T-helper 1 cell (primary cell): ENCODE measurements at regions not wholly inside any gene's neighbourhood (a gene's known extent, or its start where the extent isn't known, plus 50 kb on each side); places are given as distances from the start of the nearest gene placed in this dataset.
"Not testable (repeated sequence)": the region's sequence is repeated elsewhere in the genome, so short reads cannot be mapped to it uniquely, and the experiment has no call there.

Experiments
- DNase-seq, 5 donors: peaks; one replicate each; pipeline ENCODE4 v3.0.0-alpha.2; 2012 to 2020

GRCh38 chr13:72585254-72585653, 142.2 kb downstream of the MZT1 start:
- no peak for DNase-seq

GRCh38 chr13:72571191-72571590, 156.2 kb downstream of the MZT1 start:
- DNase-seq, result no peak

- DNase-seq, result no peak
Measured at GRCh38 chr13:72570019-72570418, 157.4 kb downstream of the MZT1 start.

DNA sequence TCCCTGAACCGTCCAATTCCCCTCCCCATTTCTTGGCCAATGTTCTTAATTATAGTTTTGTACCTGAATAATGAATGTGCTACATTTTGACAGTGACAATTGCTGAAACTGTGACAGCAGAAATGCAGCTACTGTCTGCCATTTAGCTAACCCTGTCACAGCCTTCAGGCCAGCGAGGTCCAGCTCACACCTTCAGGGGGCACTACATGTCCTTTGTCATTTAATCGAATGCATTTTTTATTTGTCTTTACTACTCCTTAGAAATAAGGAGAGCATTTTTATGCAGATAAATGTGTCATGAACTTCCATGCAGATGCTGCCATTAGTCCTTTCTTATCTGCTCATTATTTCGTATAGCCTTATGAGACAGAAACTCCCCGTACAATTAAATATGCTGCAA, 159.9 kb downstream of the MZT1 start:
- no peak for DNase-seq

GRCh38 chr13:72566526-72566925, 160.9 kb downstream of the MZT1 start:
- no peak for DNase-seq

DNA sequence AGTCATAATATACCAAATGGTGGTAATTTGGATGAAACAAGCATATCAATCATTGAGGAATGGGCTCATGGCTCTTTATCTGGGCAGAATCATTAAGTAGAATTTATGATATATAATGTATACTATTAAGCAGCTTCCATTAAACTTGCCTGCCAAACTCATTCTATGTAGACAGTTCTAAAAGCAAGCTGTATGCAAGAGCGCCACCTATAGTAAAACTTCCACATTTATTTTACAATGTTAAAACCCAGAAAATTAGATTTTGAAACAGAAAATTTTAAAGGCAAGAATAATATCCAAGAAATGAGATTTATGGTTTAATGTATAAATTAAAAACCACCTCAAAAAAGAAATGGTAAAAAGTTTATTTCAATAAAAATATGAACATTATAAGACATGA, 161.5 kb downstream of the MZT1 start:
- DNase-seq, result no peak

GRCh38 chr13:72562686-72563085, 164.7 kb downstream of the MZT1 start:
- no peak for DNase-seq

GRCh38 chr13:72561791-72562190, 165.6 kb downstream of the MZT1 start:
- no peak for DNase-seq

DNA sequence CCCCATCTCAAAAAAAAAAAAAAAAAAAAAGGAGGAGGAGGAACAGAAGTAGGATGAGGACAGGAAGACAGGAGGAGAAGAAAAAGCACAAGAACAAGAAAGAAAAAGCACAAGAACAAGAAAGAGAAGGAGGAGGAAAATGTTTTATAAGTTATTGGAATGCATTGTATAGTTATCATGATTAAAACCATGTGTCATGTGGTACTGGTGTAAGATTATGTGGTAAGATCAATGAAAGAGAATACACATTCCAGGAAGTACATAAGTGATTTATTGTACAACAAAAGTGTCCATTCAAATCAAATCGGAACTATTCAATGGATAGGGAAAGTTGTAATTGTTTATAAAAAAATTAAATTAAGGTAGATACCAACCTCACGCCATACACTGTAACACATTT, 167.7 kb downstream of the MZT1 start:
- DNase-seq, result no peak

DNA sequence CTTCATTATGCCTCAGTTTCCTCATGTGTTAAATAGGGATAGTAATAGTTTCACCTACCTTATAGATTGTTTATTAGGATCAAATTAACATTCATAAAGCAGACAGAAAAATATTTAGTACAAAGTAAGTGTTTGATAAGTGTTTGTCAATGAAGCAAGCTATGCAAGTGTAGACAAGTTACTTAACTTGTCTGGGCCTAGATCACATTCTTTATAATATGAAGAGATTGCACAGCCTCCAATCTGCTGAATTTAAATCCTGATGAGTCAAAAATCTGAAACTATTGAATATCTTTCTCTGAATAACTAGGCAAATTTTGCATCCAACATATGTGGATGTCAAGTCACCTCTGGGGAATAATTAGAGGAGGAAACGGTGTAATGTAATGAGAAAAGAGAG, 170.5 kb downstream of the MZT1 start:
- DNase-seq, result no peak

DNA sequence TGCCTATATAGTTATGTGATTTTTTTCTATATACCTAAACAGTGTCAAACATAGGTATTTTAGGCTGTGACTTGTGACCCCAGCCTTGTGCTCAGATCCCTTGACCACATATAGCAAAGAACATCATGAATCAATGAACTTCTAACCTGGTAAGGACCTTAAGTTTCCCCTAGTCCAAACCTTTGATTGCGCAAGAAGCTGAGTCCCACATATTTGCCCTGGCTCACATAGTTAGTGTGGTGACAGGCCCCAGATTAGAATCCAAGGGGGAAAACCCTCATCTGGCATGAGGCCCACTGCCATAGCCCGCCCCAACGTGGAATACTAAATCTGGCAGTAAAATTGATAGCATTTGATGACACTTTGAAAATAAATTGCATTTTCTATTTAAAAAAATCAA, 171.8 kb downstream of the MZT1 start:
- DNase-seq, result no peak

DNA sequence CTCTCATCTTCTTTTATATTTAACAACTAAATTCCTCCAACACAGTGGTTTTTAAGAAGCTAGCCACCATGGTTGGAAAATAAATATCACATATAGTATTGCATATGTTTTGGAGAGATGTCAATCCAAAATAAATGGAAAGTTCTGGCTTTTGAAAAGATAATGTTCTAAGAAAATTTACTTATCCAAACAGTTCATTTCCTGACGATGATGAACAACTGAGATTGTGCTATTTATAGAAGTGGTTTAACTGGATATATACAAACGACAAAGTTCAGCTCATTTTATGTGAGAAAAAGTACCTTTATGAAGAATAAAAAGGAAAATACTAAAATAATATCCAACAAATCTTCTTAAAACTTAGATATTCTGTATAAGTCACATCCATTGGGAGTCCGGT, 174.7 kb downstream of the MZT1 start:
- no peak for DNase-seq

GRCh38 chr13:72545895-72546294, 181.5 kb downstream of the MZT1 start:
- DNase-seq, result not testable (repeated sequence)

DNA sequence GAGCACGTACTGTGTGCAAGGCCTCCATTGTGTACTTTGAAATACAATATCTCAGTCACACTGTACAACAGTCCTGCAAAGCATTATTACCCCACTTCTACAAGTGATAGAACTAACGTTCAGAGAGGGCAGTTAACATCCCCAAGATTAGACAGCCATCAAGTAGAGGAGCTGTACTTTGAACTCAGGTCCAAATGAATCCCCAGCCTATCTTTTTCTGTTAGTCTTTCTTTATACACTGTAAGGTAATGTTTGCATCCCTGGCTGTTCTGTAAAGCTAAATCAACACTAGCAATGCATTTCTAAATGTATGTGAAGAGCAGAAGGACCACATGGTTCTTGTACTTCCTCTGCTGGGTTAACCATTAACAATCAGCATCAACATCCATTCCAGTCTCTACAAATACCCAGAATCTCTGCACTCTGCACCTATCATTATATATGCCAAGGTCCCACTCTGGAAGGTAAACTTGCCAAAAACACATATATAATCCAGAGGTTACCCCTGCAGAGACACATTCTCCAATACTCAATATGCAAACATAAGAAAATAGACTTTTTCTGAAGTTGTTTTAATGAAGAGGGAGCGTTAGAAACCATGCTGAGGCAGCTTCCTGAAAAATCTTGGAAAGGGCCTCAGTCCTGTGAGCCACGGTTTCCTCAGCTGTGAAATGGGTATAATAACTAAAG, 182.3 kb downstream of the MZT1 start:
- DNase-seq, result no peak

DNA sequence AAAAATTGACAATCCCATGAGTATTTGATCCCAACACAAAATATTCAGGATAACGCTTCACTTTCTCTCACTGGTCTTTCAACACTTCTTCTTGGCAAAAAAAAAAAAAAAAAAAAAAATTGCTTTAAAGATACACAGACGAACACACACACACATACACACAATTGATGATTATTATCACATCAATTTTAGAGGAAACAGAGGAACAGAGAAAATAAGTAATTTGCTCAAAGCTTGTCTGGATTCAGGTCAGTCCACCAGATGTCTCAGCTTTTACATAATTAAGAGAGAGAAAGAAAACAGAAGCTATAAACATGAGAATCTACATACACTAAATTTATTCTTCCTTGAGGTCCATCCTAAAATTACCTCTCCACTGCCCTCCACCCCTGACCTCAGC, 183.4 kb downstream of the MZT1 start:
- DNase-seq, result no peak

- DNase-seq, result no peak
Measured at GRCh38 chr13:72542241-72542640, 185.2 kb downstream of the MZT1 start.

- DNase-seq, result no peak
Measured at GRCh38 chr13:72541674-72542073, 185.8 kb downstream of the MZT1 start.

DNA sequence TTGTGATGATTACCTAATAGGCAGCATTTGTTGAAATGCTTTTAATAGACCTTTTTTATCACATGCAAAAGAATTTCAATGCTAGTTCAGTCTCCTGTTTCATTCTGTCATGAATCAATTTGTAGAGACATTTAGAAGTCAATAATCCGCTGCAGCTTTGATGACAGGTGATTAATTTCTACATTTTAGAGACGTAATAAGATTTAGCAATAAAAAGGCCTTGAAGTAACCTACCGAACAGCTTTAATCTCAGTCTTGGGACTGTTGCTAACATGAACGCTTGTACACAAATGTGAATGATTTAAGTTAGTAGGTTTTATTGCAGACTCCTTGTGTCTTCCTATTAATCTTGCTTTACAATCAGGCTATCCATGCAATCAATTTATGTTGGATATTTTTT, 186.5 kb downstream of the MZT1 start:
- DNase-seq, result no peak

- no peak for DNase-seq
Measured at GRCh38 chr13:72539925-72540324, 187.5 kb downstream of the MZT1 start.

DNA sequence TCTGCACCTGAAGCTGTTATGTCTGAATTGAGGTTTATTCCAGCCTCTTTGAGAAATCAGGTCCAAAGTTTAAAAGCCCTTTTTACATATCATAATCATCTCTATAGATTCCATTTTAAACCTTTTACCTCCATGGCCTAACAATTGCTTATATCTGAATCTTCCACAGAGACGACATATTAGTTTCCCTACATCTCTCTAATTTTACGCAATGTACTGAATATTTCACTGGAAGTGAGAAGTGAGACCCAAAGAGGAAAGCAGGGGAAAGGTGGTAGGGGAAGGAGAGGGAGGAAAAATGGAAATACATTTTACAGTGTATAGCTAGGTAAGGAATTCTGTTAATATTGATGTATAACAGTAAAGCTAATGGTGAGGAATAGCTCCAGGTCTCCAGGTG, 189.6 kb downstream of the MZT1 start:
- DNase-seq, result no peak

- no peak for DNase-seq
Measured at GRCh38 chr13:72537395-72537780, 190.0 kb downstream of the MZT1 start.

GRCh38 chr13:72536714-72537394, 190.6 kb downstream of the MZT1 start:
- no peak for DNase-seq

DNA sequence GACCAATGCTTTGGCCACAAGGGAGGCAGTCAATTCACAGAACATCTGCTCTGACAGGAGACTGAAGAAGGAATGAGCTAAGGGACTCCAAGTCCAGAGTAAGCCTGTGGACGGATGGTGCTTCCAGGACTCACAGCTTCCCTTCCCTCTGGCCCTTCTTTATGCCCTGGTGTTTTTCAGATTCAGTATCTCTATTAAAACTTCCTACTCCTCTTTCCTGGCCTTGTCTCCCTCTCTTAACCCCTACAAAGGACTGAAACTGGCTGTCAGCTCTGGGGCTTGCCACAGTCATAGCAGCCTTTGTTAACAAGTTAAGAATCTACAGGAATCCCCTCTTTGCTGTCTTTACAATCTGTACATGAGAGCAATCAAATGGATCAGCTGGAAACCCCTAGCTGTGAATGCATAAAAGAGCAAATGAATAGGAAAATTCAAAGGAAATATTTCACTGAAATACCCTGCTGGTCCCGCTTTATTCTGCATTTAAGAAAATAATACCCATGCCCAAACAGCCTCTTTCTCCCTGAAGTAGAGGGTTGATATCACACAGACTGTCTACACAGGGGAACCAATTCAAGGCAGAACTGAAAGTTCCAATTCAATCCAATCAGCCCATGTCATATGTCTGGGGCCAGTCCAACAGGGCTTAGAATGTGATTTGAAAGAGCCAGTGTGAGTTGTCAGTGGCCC, 192.3 kb downstream of the MZT1 start:
- DNase-seq, result no peak

DNA sequence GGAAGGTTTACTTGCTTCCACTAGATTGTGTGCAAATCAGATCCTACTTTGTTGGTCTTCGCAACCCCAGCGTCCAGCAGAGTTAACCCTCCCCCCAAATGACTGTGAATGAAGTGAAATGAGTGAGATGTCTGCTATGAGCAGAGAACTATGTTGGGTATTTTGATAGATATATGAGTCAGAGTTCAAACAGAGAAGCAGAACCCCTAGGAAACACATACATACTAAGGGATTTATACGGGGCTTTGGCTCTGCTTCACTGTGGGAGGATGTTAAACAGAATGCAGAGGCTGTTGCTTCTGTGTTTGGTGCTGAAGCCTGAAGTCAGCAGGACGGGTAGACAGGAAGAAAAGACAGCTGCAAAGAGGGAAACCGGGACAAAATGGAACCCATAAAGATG, 197.0 kb downstream of the MZT1 start:
- no peak for DNase-seq
